ENCODE measurements at regions not wholly inside any gene's neighbourhood (a gene's known extent, or its start where the extent isn't known, plus 50 kb on each side); places are given as distances from the start of the nearest gene placed in this dataset.

DNA sequence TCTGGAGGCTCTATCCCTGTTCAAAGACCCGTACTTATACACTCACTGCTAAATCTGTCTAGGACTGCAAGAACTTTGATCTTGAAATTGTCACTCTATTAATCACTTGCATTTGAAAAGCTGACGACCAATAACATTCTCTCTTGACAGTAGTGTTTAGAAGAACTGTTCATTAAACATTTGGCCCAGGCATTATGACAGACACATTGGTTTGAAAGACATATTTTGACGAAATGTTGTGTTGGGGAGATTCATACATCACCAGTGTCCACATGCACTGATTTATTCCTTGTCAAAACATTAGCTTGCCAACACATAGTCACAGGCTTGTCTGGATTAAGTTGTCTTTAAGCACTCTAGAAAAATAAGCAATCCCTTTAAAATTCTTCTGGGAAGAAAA, 951.3 kb downstream of the ADGRL2 start:
- intact Hi-C loops (cut with micrococcal nuclease): no loop called here
- ATAC-seq (no peak), DNase-seq (no peak)

DNA sequence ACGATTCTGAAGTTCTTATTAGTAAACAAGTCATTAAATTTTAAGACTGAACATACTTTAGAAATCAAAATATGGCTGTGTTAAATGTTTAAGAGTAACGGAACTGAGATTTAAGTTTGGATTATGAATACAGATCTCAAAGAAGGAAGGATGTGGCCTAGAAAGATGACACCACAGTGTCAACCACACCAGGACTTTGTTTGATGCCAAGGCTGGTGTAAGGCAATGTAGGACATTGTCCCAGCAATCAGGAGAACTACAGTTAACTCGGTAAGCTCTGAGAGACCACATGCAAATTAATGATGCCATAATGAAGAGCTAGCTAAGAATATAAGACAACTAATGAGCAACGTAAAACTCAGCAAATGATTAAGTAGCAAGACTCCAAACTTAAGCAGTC, 932.9 kb downstream of the ADGRL2 start:
- ATAC-seq (no peak), DNase-seq (no peak)
- intact Hi-C loops (cut with micrococcal nuclease): no loop called here

DNA sequence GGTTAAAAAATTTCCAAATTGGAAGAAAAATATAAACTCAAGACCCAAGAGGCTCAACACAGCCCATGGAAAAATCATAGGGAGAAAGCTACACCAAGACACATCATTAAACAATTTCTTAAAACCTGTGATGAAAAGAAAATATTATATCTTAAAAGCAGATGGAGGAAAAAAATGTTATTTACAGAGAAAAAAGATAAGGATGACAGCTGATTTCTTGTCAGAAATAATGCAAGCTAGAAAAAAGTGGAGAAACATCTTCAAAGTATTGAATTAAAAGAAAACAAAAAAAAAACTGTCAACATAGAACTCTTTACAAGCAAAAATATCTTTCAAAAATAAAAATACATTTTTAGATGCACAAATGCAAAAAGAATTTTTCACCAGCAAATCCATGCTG, 930.5 kb downstream of the ADGRL2 start:
- intact Hi-C loops (cut with micrococcal nuclease): no loop called here
- DNase-seq: no peak
- ATAC-seq: no peak

DNA sequence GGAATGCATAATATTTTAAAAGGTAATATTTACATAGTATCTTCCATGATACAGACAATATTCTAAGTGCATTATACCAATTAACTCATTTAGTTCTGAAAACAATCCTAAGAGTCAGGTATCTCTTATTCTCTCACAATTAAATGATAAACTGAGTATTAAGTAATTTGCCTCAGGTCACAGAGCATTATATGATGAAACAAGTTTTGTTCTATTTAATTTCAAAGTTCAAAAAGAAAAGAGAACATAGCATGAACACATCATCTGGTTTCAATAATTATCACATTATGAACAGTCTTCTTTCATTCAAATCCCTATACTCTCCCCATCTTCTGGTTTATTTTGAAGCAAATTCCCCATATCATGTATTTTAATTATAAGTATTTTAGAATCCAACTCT, 927.5 kb downstream of the ADGRL2 start:
- DNase-seq: no peak
- intact Hi-C loops (cut with micrococcal nuclease): no loop called here
- ATAC-seq: no peak

DNA sequence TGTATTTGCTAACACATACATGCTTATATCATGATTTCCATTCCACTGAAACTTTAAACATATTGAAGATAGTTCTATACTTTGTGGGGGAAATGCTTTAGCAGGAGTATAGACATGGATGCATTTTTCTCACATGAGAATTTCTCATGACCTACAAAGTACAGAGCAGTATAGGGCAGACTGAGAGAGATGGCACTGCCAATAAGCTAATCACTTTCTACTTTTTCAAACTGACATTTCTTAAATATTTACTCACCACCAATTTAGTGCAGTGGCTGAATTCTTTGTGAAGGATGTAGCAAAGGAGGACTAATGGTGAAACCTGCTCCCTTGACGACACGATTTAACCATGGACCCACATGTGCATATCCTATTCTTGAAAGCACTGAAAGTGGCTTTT, 923.5 kb downstream of the ADGRL2 start:
- intact Hi-C loops (cut with micrococcal nuclease): no loop called here
- DNase-seq (no peak), ATAC-seq (no peak)

DNA sequence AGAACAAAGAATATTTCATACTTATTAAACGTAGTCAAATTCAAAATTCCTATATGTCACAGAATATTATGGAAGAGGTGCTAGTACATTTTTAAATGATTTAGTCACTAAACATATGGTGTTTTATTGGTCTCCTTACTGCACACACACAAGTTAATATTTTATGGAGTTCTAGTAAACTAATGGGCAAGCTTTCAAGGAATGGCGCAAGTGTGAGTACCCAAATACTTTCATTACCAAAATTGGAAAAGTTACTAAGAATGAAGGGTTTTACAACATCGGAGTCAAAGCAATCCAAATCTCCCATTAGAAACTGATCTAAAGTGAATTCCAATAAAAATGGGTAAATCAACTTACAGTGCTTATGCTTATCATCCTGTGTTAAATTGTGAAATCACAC, 921.9 kb downstream of the ADGRL2 start:
- ATAC-seq: no peak
- DNase-seq: no peak
- intact Hi-C loops (cut with micrococcal nuclease): no loop called here

DNA sequence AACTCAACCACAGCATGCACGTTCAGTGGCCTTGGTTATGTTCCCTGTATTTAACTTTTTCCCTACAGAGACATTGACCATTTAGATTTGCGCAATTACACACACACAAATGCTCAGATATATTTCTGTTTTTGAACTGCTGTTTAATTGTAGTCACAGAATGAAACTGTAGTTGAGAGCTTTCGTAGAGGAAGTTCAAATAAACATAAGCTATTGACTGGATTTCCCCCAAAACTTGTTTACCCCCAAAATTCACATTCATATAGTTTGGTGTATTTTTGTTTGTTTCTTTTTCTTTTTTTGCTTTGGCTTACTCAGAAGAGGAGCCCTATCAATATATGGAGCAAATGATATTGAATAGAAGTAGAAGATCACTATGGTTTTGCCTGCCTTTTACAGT, 921.0 kb downstream of the ADGRL2 start:
- intact Hi-C loops (cut with micrococcal nuclease): no loop called here
- DNase-seq (no peak), ATAC-seq (no peak)

DNA sequence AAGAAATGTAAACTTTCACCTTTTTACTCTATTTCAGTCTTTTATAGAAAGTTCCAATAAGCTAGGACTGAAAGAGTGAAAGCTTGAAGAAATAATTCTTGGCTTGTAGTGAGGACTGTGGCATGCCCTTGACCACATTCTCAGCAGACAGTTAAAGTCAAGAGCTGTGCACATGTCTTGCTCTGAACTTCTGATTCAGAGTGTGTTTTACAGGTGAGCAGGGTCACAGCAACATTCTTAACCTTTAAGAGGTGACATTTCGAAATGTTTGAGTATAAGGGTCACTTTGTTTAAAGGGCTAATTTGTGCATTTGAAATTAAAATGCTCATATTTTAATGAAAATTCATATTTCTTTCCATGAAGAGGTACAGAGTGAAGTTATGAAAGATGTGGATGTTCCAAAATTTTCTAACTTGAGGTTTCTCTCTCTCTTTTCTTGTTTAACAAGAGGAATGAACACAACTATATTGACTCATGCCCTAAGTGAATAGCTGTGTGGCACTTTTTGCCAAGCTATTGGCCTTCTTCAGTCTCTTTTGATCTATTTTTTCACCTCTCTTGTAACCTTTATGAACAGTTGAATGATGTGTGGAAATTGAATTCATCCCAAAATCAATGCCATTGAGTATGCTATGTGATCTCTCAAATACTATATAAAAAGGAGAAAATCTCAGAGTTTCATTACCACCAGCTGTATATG, 918.1 kb downstream of the ADGRL2 start:
- no peak for DNase-seq
- ATAC-seq: no peak
- intact Hi-C loops (cut with micrococcal nuclease): no loop called here

DNA sequence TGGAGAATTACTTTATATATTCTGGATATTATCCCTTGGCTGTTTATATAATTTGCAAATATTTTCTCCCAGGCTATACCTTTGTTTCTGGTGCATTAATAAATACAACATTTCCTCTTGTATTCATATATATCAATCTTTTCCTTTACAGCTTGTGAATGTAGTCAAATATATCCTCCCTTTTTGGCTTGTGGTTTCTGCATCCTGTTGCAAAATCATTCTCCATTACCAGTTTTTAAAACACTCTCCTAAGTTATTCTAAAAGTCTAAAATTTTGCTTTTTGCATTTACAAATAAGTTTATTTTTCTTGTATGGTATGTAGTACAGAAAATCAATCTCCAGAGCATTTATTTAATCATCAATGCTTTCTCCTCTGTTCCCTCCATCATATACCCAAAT, 909.4 kb downstream of the ADGRL2 start:
- ATAC-seq (no peak), DNase-seq (no peak)
- intact Hi-C loops (cut with micrococcal nuclease): no loop called here

DNA sequence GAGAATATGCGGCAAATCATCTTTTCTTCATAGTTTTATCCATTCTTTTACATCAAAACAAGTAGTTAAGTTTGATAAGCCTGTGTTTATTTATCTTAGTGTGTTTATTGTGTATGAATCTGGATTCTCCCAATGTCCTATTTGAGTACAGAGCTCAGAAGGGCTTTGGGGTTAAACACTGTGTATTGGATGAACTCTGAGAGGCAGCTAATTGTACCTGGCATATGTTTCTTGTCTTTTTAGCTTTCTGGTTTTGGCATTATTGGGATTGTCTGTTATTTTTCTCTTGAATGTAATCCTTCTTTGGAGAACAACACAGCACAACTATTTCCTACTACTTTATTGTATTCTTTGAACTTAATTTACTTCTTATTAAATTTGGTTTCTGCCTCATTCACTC, 906.9 kb downstream of the ADGRL2 start:
- DNase-seq (no peak), ATAC-seq (no peak)
- intact Hi-C loops (cut with micrococcal nuclease): no loop called here

DNA sequence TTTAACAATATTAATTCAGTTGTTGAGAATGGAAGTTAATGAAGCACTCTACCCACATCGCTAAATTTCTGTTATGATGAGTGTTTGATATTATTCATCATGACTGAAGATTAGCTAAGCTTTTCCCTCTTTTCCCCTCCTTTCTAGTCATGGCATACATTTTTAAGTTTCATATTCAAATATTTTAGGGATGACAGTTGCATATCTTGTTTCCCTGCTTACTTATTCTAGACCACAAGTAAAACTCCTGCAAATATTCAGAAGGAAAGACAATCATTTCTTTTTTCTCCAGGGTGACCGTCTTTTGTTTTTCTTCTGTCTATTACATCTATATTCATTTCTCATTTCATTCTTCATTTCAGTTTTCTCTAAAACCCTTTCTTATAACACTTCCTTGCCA, 906.0 kb downstream of the ADGRL2 start:
- intact Hi-C loops (cut with micrococcal nuclease): no loop called here
- ATAC-seq (no peak), DNase-seq (no peak)

DNA sequence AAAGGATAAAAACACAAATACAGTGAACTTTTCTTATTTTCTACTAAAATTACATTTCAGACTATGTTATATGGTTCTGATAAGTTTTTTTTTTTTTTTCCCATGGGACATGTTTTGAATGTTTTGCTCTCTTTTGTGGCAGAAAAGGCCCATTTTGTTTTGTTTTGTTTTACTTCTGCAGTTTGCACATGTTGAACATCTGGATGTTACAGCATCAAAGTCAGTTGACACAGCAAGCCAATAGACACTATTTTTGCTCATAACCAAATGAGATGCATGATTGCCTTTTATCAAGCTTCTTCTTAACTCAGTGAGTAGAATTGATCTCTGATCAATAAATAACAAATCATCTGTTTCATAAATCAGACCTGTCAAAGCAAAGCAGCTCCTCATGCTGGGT, 904.2 kb downstream of the ADGRL2 start:
- no peak for ATAC-seq
- DNase-seq: no peak
- intact Hi-C loops (cut with micrococcal nuclease): no loop called here

DNA sequence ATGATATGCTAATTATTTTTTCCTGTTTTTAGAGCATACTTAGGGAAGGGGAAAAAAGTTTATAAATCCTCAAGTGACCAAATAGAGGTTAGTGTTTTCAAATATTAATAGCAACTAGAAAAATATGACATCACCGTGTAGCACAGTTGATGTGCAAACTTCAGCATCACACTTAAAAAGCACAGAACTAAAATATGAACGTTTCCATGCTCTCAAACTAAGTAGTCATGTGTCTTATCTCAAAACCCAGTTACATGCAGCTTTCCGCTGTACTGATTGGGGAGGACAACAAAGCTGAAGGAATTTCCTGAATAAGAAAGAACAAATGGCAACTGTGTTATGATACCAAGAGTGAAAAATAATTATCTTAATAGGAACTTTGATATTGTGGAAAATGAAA, 903.7 kb downstream of the ADGRL2 start:
- intact Hi-C loops (cut with micrococcal nuclease): no loop called here
- DNase-seq: no peak
- peak; percentile 68 for ATAC-seq

DNA sequence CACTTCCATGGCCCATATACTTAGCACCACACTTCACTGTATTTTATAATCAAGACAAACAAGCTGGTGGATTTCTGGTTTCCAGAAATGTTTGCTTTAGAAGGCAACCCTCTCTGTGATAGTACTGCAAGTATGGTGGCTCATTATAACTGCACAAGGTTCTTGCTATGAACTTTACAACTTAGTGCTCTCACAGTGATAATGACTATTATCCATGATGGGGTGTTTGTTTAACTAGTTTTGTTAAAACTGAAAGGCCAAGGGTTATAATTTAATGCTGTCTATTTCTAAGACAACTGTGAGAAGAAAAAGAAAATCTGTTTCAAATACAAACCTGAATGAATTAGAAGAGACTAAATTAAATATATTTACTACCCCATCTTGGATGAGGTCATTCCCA, 903.2 kb downstream of the ADGRL2 start:
- DNase-seq: no peak
- no peak for ATAC-seq
- intact Hi-C loops (cut with micrococcal nuclease): no loop called here

DNA sequence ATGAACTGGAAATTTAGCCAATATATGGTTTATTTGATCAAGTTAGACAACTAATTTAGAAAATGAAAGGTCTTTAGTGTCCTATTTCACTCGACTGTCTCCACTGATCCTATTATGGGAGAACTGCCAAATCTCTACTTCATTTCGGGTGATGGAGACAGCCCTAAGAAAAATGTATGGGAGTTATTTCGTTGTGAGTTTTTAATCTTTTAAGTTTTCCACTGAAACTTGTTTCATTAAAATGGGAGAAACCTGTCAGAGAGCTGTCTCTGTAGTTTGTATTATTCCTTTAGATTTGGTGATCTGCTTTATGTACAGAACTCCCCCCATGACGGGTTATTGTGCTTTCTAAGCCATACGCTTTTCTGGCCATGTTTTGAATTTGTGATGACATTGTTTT, 899.7 kb downstream of the ADGRL2 start:
- no peak for ATAC-seq
- intact Hi-C loops (cut with micrococcal nuclease): no loop called here
- no peak for DNase-seq

DNA sequence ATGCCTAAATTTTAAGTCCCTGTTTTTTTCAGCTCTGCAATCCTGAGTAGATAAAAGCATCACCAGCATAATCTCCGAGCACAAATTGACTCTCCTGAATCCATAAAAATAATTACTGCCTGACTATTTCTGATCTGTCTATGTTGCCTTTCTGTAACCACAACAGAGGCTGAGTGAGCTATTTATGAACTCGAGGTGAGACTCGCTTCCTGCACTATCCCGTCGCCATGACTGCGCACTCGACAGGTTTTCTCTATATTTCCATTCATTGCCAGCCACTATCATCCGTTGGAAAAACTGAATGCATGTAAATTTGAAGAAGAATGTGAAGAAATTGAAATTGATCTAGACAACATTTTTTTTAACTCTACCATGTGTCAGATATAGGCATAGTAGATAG, 897.2 kb downstream of the ADGRL2 start:
- ATAC-seq (no peak), DNase-seq (no peak)
- intact Hi-C loops (cut with micrococcal nuclease): no loop called here

DNA sequence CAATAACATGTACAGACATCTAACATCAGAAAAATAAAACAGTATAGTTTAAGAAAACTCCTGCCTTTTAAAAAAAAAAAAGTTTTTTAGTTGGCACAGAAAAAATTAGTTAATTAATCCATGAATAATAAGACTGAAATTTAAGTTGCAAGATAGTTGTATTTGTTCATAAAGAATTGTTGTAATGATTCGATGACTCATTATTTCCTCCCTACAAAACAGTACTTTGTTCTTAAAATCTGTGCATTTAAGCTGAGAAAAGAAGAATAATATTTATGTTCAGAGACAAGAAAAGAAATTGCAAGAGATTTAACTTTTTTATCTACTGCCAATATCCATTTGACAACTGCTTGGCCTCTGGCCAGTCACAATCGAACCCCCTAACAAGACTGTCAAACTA, 894.7 kb downstream of the ADGRL2 start:
- DNase-seq: no peak
- ATAC-seq: no peak
- intact Hi-C loops (cut with micrococcal nuclease): no loop called here

DNA sequence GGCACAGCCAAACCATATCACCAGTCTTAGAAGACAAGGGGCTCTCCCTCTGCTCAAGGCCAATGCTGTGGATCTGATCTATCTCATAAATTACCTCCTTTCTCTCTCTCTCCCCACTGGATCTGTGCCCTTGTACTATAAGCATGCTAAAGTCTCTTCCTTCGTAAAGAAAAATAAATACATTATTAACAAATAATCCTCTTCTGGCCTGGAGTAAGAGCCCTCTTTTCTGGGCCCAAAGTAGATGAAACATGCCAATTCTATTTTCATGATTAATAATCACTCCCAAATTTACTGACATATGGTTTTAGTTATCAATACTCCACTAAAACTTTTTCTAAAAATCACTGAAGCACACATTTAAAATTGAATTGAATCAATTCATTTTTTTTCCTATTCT, 889.7 kb downstream of the ADGRL2 start:
- DNase-seq: no peak
- no peak for ATAC-seq
- intact Hi-C loops (cut with micrococcal nuclease): no loop called here

DNA sequence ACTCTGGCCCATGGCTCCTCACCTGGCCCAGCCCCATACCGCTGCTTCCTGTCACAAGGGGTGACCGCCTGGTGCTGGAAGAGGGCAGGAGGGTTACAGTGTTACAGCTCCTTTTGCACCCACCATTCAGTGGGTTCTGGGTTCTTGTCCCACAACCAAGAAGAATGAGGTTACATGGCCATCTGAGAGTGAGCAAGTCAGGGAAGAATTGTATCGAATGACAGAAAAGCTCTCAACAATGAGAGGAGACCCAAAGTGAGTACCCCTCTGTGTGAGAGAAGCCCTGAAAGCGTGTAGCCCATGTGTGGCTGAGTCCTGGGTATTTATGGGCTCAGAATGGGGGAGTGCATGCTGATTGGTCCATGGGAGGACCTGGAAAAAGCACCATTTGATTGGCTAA, 888.5 kb downstream of the ADGRL2 start:
- ATAC-seq (no peak), DNase-seq (no peak)
- intact Hi-C loops (cut with micrococcal nuclease): no loop called here

DNA sequence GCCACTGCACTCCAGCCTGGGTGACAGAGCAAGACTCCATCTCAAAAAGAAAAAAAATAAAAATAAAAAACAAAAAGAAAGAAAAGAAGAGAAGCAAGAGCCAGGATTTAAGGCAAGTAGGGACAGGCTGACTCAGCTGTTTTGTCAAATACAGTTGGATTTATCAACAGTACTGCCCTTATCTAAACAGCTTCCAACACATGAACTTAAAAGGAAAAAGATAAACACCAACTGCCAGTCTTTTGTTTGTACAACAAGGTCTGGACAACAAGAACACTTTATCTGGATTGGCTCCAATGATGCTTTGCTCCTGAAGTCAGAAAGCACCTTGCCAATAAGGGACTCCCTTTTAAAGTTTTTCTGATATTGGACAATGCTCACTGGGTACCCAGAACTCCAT, 886.0 kb downstream of the ADGRL2 start:
- intact Hi-C loops (cut with micrococcal nuclease): no loop called here
- DNase-seq: no peak
- no peak for ATAC-seq

DNA sequence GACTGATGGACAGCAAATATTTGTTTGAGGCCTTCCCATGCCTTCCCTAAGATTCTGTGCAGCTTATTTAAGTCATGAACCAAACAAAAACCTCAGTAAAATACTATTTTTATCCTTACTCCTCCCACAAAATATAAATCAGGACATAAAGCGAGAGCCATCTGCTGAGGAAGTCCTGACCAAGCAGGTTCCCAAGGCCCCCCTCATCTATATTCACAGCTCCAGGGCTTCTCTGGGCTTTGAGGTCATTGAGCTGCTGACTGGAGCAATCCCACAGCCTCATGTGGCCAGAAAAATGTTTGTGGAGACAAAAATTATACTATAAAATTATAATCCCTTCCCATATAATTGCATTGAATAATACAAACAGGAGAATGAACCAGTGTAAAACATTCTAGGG, 846.2 kb downstream of the ADGRL2 start:
- intact Hi-C loops (cut with micrococcal nuclease): no loop called here
- ATAC-seq (no peak), DNase-seq (no peak)

DNA sequence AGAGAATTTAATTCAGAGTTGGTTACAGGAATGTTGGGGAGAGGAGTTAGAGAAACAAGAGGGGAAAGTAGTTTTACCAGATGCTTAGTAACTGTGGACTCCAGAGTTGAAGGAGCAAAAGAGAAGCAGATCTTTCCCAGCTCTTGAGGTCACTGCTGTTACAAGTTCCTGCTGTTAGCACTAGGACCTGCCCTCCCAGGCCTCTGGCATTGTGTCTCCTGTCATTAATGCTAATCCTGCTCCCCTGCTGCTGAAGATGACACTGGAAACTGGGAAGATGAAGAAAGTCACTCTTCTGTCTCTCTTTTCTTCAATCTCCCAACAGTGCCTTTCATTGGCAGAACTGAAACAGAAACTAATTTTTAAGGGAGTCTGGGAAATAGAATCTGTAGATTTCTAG, 845.6 kb downstream of the ADGRL2 start:
- ATAC-seq: no peak
- intact Hi-C loops (cut with micrococcal nuclease): no loop called here
- no peak for DNase-seq
